K562 (cell line): ENCODE measurements at regions not wholly inside any gene's neighbourhood (a gene's known extent, or its start where the extent isn't known, plus 50 kb on each side); places are given as distances from the start of the nearest gene placed in this dataset.

Experiments used
- ATF2 ChIP-seq: sonication (generic); formaldehyde crosslinking; IDR thresholded peaks from 2 replicates; pipeline ENCODE4 v1.8.1; 2022; ENCODE audit warnings: missing genetic modification reagents
- HINFP ChIP-seq: fragments of 450-650 bp; conservative IDR thresholded peaks from 2 replicates; pipeline ENCODE4 v1.6.1; 2016; ENCODE audit warnings: missing genetic modification characterization, low read depth, mild to moderate bottlenecking, control low read depth, missing compliant biosample characterization
- PML ChIP-seq: IDR thresholded peaks from 2 replicates; pipeline ENCODE4 v1.6.1; 2012; ENCODE audit warnings: low read length, inconsistent platforms
- RFX5 ChIP-seq: IDR thresholded peaks from 2 replicates; pipeline ENCODE4 v1.6.1; 2011; ENCODE audit warnings: low read depth, mild to moderate bottlenecking, improper control_type of control experiment, low read length
- RNF2 ChIP-seq: sonication (generic); IDR thresholded peaks from 2 replicates; pipeline ENCODE4 v1.6.1; 2016
- SMAD2 ChIP-seq: fragments of 150-350 bp; IDR thresholded peaks from 2 replicates; pipeline ENCODE4 v1.6.1; 2014; ENCODE audit warnings: low read depth, mild to moderate bottlenecking, low read length
- TCF7L2 ChIP-seq: fragments of 150-350 bp; IDR thresholded peaks from 2 replicates; pipeline ENCODE4 v1.6.1; 2016; ENCODE audit warnings: low read depth, mild to moderate bottlenecking, low read length, moderate library complexity
- TEAD4 ChIP-seq, 2 experiments: sonication (generic) in 1 of 2; formaldehyde crosslinking in 1 of 2; IDR thresholded peaks; 2 replicates each; pipeline versions ENCODE4 v1.6.1 to v1.8.0; 2012 to 2022; ENCODE audit warnings: borderline replicate concordance in 1 of 2, inconsistent platforms in 1 of 2, low read length in 1 of 2, mild to moderate bottlenecking in 1 of 2, missing genetic modification reagents in 1 of 2
- ZBTB33 ChIP-seq: sonication (generic); formaldehyde crosslinking; IDR thresholded peaks from 2 replicates; pipeline ENCODE4 v1.8.1; 2023; ENCODE audit warnings: mild to moderate bottlenecking, missing genetic modification reagents
- TF ChIP-seq, protein P1 (sequence below): fragments of 200-400 bp; formaldehyde crosslinking; IDR thresholded peaks from 2 replicates; pipeline ENCODE4 v1.6.1; 2017; ENCODE audit warnings: mild to moderate bottlenecking, low read depth, low read length, moderate library complexity

DNA sequence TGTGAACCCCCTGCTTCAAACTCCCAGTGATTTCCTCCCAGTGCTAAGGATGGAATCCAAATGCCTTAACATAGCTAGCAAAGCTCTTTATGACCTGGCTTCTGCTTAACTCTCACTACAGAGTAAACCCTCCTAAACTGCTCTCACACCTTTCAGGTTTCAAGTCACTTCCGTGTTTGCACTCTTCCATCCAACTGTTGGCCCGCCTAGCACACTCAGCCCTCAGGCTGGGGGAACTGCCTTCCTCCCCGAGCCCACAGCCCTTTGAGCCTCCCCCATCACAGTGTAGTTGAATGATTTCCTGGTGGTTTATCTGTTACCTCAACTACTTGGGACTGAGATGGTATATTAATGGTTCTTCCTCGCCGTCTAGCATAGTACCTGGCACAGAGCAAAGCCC, 342.5 kb downstream of the NPIPA8 start:
- TF ChIP-seq TCF7L2 (no peak), ZBTB33 (no peak), TEAD4 (IDR thresholded peaks at IDR 0.05; ENCODE audit: low read length) (no peak), TEAD4 (CRISPR knock-in tag; IDR thresholded peaks at IDR 0.05; ENCODE audit: borderline replicate concordance) (no peak), RNF2 (no peak), PML (no peak), HINFP (tag) (no peak), RFX5 (no peak), ATF2 (no peak), SMAD2 (no peak)
- TF ChIP-seq, protein P1, sequence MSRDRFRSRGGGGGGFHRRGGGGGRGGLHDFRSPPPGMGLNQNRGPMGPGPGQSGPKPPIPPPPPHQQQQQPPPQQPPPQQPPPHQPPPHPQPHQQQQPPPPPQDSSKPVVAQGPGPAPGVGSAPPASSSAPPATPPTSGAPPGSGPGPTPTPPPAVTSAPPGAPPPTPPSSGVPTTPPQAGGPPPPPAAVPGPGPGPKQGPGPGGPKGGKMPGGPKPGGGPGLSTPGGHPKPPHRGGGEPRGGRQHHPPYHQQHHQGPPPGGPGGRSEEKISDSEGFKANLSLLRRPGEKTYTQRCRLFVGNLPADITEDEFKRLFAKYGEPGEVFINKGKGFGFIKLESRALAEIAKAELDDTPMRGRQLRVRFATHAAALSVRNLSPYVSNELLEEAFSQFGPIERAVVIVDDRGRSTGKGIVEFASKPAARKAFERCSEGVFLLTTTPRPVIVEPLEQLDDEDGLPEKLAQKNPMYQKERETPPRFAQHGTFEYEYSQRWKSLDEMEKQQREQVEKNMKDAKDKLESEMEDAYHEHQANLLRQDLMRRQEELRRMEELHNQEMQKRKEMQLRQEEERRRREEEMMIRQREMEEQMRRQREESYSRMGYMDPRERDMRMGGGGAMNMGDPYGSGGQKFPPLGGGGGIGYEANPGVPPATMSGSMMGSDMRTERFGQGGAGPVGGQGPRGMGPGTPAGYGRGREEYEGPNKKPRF, result no peak
